CD4-positive, alpha-beta T cell (primary cell): ENCODE measurements at regions not wholly inside any gene's neighbourhood (a gene's known extent, or its start where the extent isn't known, plus 50 kb on each side); places are given as distances from the start of the nearest gene placed in this dataset.

Source experiments
- ATAC-seq: fragments of 200-7000 bp; cut with Tn5 transposase; one replicate; pipeline ENCODE4 v1.10.0; 2022; ENCODE audit warnings: mild to moderate bottlenecking; ENCODE audit not compliant: poor library complexity
- CTCF ChIA-PET: fragments of 350-600 bp; sonication (Branson Sonifier 250); formaldehyde crosslinking; loops from one replicate; lab custom pipeline; 2021; ENCODE audit warnings: antibody characterized with exemption, inconsistent platforms; lab: Charles Lee
- POLR2A ChIA-PET: fragments of 350-600 bp; sonication (Branson Sonifier 250); formaldehyde crosslinking; loops from one replicate; lab custom pipeline; 2021; ENCODE audit warnings: antibody characterized with exemption, inconsistent platforms; lab: Charles Lee
- DNase-seq, 14 experiments: peaks; one replicate each; pipeline ENCODE4 v3.0.0-alpha.2; 2013 to 2020; ENCODE audit warnings: mixed read lengths in 2 of 14
- H3K27ac ChIP-seq, 2 donors: one replicate each; pipeline versions ENCODE4 v1.5.1 to v1.7.0; 2013; ENCODE audit warnings: low read length in 2 of 2, low read depth in 1 of 2, mild to moderate bottlenecking in 1 of 2
- H3K27me3 ChIP-seq, 2 experiments: 1 replicate in 1 of 2; 2 replicates in 1 of 2; pipeline versions ENCODE4 v1.6.1 to v1.7.0; 2013; ENCODE audit warnings: low read length in 2 of 2, control low read depth in 1 of 2, mild to moderate bottlenecking in 1 of 2, moderate library complexity in 1 of 2; ENCODE audit not compliant: insufficient read depth in 2 of 2, control insufficient read depth in 1 of 2
- H3K36me3 ChIP-seq: one replicate; pipeline ENCODE4 v1.6.1; 2013; ENCODE audit warnings: low read length, control low read depth; ENCODE audit not compliant: insufficient read depth
- H3K4me1 ChIP-seq: one replicate; pipeline ENCODE4 v1.6.1; 2013; ENCODE audit warnings: low read length, control low read depth; ENCODE audit not compliant: insufficient read depth
- H3K4me3 ChIP-seq: one replicate; pipeline ENCODE4 v1.5.1; 2013; ENCODE audit warnings: mild to moderate bottlenecking, low read length, moderate library complexity
- H3K9me3 ChIP-seq, 2 experiments: 1 replicate in 1 of 2; 2 replicates in 1 of 2; pipeline versions ENCODE4 v1.6.1 to v1.7.0; 2013; ENCODE audit warnings: low read length in 2 of 2, mild to moderate bottlenecking in 2 of 2, control low read depth in 1 of 2, moderate library complexity in 1 of 2; ENCODE audit not compliant: control insufficient read depth in 1 of 2, insufficient read depth in 1 of 2
- H3K27ac Mint-ChIP-seq: one replicate; pipeline ENCODE4 v1.8.0; 2020; ENCODE audit warnings: mixed read lengths
- H3K27me3 Mint-ChIP-seq: one replicate; pipeline ENCODE4 v1.8.0; 2021; ENCODE audit warnings: mixed read lengths
- H3K36me3 Mint-ChIP-seq: one replicate; pipeline ENCODE4 v1.8.0; 2021; ENCODE audit warnings: low read depth, mixed read lengths
- H3K4me1 Mint-ChIP-seq: one replicate; pipeline ENCODE4 v1.8.0; 2021; ENCODE audit warnings: low read depth, mixed read lengths
- H3K4me3 Mint-ChIP-seq: one replicate; pipeline ENCODE4 v1.8.0; 2020; ENCODE audit warnings: mild to moderate bottlenecking, mixed read lengths
- H3K9me3 Mint-ChIP-seq: one replicate; pipeline ENCODE4 v1.8.0; 2020; ENCODE audit warnings: mixed read lengths
- intact Hi-C, 2 experiments: fragments of 100-400 bp; cut with DNase I in 1 of 2; cut with micrococcal nuclease in 1 of 2; formaldehyde crosslinking; loops; one replicate each; pipeline versions ENCODE4 v1.15.1 to v1.9.0; 2023 to 2025; cut with DNase I, micrococcal nuclease
- TF ChIP-seq, protein P1 (sequence below): fragments of 200-600 bp; IDR thresholded peaks from one replicate; pipeline ENCODE4 v1.8.0; 2022; ENCODE audit warnings: antibody characterized with exemption, mild to moderate bottlenecking

DNA sequence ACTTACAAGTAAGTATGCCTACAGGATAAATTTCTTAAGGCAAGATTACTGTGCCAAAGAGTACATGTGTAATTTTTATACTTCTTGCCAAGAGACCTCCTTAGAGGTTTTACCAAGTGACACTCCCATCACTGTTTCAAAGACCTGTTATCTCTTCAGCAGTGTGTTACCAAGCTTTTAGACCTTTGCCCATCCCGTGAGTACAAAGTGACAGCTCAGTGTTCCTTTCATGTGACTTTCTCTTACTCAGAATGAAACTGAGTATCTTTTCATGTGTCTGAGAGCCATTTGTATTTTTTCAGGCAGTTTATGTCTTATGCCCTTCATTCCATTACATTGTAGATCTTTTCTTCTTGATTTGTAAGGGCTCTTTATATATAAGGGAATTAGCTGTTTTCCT, 287.5 kb upstream of the SALL3 start:
- Mint-ChIP-seq H3K4me3 (no peak overlapping the region), H3K4me1 (no peaks in the 10 kb centered on the region), H3K36me3 (no peaks in the 10 kb centered on the region), H3K9me3 (no peaks in the 10 kb centered on the region), H3K27me3 (no peaks in the 10 kb centered on the region), H3K27ac (no peak overlapping the region)
- ATAC-seq (no peak), DNase-seq (no peak)
- TF ChIP-seq, protein P1, sequence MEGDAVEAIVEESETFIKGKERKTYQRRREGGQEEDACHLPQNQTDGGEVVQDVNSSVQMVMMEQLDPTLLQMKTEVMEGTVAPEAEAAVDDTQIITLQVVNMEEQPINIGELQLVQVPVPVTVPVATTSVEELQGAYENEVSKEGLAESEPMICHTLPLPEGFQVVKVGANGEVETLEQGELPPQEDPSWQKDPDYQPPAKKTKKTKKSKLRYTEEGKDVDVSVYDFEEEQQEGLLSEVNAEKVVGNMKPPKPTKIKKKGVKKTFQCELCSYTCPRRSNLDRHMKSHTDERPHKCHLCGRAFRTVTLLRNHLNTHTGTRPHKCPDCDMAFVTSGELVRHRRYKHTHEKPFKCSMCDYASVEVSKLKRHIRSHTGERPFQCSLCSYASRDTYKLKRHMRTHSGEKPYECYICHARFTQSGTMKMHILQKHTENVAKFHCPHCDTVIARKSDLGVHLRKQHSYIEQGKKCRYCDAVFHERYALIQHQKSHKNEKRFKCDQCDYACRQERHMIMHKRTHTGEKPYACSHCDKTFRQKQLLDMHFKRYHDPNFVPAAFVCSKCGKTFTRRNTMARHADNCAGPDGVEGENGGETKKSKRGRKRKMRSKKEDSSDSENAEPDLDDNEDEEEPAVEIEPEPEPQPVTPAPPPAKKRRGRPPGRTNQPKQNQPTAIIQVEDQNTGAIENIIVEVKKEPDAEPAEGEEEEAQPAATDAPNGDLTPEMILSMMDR: no peak
- no peaks in the 10 kb centered on the region for H3K27me3 ChIP-seq
- no peaks in the 10 kb centered on the region for H3K4me1 ChIP-seq
- ChIA-PET POLR2A (no interaction called here), CTCF (no interaction called here)
- no peaks in the 10 kb centered on the region for H3K36me3 ChIP-seq
- H3K4me3 ChIP-seq: no peak overlapping the region
- intact Hi-C loops: no loop called here
- no peak overlapping the region for H3K27ac ChIP-seq
- H3K9me3 ChIP-seq: peaks cover 0 to 30% of the 10 kb centered on the region in 2 experiments

GRCh38 chr18:78693429-78693828, 286.2 kb upstream of the SALL3 start:
- Mint-ChIP-seq H3K4me3 (no peak overlapping the region), H3K27ac (no peak overlapping the region), H3K27me3 (no peaks in the 10 kb centered on the region), H3K4me1 (no peaks in the 10 kb centered on the region), H3K36me3 (no peaks in the 10 kb centered on the region), H3K9me3 (no peaks in the 10 kb centered on the region)
- Histone ChIP-seq H3K4me1 (no peaks in the 10 kb centered on the region), H3K9me3 (peaks cover 0 to 33% of the 10 kb centered on the region in 2 experiments), H3K36me3 (no peaks in the 10 kb centered on the region), H3K27ac (no peak overlapping the region), H3K27me3 (no peaks in the 10 kb centered on the region), H3K4me3 (no peak overlapping the region)
- TF ChIP-seq, protein P1: no peak
- ATAC-seq: no peak
- DNase-seq: no peak
- intact Hi-C loops: no loop called here
- CTCF ChIA-PET: interaction anchor here (1.4 kb wide), 1 partner anchor 31 kb away, joined by 3 read pairs; no protein-coding TSS in a partner anchor
- POLR2A ChIA-PET: no interaction called here

GRCh38 chr18:78696698-78697435, 282.8 kb upstream of the SALL3 start:
- Mint-ChIP-seq H3K4me3 (no peak overlapping the region), H3K36me3 (no peaks in the 10 kb centered on the region), H3K27me3 (no peaks in the 10 kb centered on the region), H3K4me1 (no peaks in the 10 kb centered on the region), H3K27ac (no peak overlapping the region), H3K9me3 (no peaks in the 10 kb centered on the region)
- intact Hi-C loops: no loop called here
- Histone ChIP-seq H3K4me1 (no peaks in the 10 kb centered on the region), H3K27ac (no peak overlapping the region), H3K4me3 (no peak overlapping the region), H3K9me3 (peaks cover 0 to 25% of the 10 kb centered on the region in 2 experiments), H3K36me3 (no peaks in the 10 kb centered on the region), H3K27me3 (no peaks in the 10 kb centered on the region)
- ChIA-PET POLR2A (no interaction called here), CTCF (no interaction called here)
- TF ChIP-seq, protein P1: no peak
- ATAC-seq (no peak), DNase-seq (no peak)
